ENCODE measurements at regions not wholly inside any gene's neighbourhood (a gene's known extent, or its start where the extent isn't known, plus 50 kb on each side); places are given as distances from the start of the nearest gene placed in this dataset.

DNA sequence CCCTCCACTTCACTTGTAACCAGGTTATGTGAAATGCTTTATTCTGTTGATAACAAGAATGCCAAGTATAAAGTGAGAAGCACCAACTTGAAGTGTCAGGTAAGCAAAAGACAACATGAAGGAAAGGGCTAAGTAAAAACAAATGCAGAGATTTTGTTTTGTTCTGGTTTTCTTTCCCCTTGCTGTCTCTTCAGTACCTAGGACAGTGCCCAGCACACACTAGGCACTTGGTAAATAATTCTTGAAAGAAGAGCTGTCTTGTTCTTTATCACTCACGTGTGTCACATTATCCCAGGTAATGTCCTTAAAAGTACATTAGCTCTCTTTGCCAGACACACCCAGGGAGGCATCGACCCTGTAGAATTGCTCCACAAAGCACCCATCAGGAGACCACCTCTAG, 350.0 kb upstream of the IRAK1BP1 start:
- Histone ChIP-seq H3K4me1 (ENCODE audit: control insufficient read depth, insufficient read depth, low read length) (no peaks in the 10 kb centered on the region), H3K9me3 (ENCODE audit: control insufficient read depth, insufficient read depth, low read length) (no peaks in the 10 kb centered on the region), H2BK5ac (ENCODE audit: low read depth, low read length, poor library complexity, severe bottlenecking) (no peak overlapping the region), H4K5ac (ENCODE audit: low read depth, low read length) (no peak overlapping the region), H3K18ac (ENCODE audit: low read depth, low read length) (no peak overlapping the region), H4K91ac (ENCODE audit: insufficient read depth, low read depth, low read length) (no peak overlapping the region), H2AFZ (replicated peaks; ENCODE audit: low read length, poor library complexity) (no peak overlapping the region), H2BK120ac (ENCODE audit: low read depth, low read length) (no peak overlapping the region), H3K27me3 (ENCODE audit: control insufficient read depth, insufficient read depth, low read length) (no peaks in the 10 kb centered on the region; the same call in 1 of the 2 replicates), H2BK20ac (ENCODE audit: low read depth, low read length) (no peak overlapping the region), H3K4me3 (ENCODE audit: insufficient read depth, low read depth, low read length) (no peak overlapping the region), H3K23ac (ENCODE audit: low read depth, low read length) (no peak overlapping the region), H3K36me3 (ENCODE audit: control insufficient read depth, insufficient read depth, low read length) (no peaks in the 10 kb centered on the region), H4K8ac (ENCODE audit: low read depth in 2 of 2, low read length in 2 of 2) (no peak overlapping the region), H4K20me1 (ENCODE audit: insufficient read depth, low read length) (no peaks in the 10 kb centered on the region), H3K4ac (ENCODE audit: low read depth, low read length) (no peak overlapping the region), H3K14ac (replicated peaks; ENCODE audit: low read depth, low read length) (no peak overlapping the region), H2AK5ac (ENCODE audit: low read depth, low read length) (no peak overlapping the region), H3K9ac (ENCODE audit: low read depth, low read length) (no peak overlapping the region), H3K4me2 (ENCODE audit: low read depth, low read length) (no peak overlapping the region), H2BK15ac (ENCODE audit: low read depth, low read length) (no peak overlapping the region), H3K27ac (ENCODE audit: insufficient read depth, low read length) (no peak overlapping the region), H3K56ac (ENCODE audit: extremely low read depth, insufficient read depth, low read length) (no peak overlapping the region), H2AK9ac (replicated peaks; ENCODE audit: low read depth, low read length, poor library complexity) (no peak overlapping the region), H3K9me1 (ENCODE audit: insufficient read depth, low read length) (no peaks in the 10 kb centered on the region), H3K79me1 (ENCODE audit: low read depth in 1 of 2, low read length in 2 of 2) (no peaks in the 10 kb centered on the region)
- intact Hi-C loops (cut with micrococcal nuclease): no loop called here
- BruUV-seq (replicated peaks): no TSS peak
- ChIA-PET POLR2A (ENCODE audit: unreplicated experiment) (no interaction called here), CTCF (no interaction called here)
- ATAC-seq (ENCODE audit: low read depth) (no peak), DNase-seq (no peak)
- 60% methylated on average over 1 of the region's 2 CpGs; no CpG with 5 or more reads in 1 of the 2 experiments for WGBS, 2 experiments (ENCODE audit: extremely low coverage in 2 of 2, insufficient read length in 1 of 2)
- TF ChIP-seq, protein P1, sequence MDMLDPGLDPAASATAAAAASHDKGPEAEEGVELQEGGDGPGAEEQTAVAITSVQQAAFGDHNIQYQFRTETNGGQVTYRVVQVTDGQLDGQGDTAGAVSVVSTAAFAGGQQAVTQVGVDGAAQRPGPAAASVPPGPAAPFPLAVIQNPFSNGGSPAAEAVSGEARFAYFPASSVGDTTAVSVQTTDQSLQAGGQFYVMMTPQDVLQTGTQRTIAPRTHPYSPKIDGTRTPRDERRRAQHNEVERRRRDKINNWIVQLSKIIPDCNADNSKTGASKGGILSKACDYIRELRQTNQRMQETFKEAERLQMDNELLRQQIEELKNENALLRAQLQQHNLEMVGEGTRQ (IDR thresholded peaks at IDR 0.05; ENCODE audit: low read depth, low read length): no peak
- no peak for TF ChIP-seq BHLHE40 (IDR thresholded peaks at IDR 0.05; ENCODE audit: low read depth, low read length)
- TF ChIP-seq RCOR1 (IDR thresholded peaks at IDR 0.05; ENCODE audit: insufficient replicate concordance, low read length): no peak
- dilution Hi-C loops (cut with HindIII; ENCODE audit: low sequenced_read_pairs, unreplicated experiment): no loop called here
- in situ Hi-C loops (cut with MboI; ENCODE audit: low sequenced_read_pairs): no loop called here

Measured in IMR-90 (cell line).